ENCODE measurements at regions not wholly inside any gene's neighbourhood (a gene's known extent, or its start where the extent isn't known, plus 50 kb on each side); places are given as distances from the start of the nearest gene placed in this dataset.
"Not testable (repeated sequence)": the region's sequence is repeated elsewhere in the genome, so short reads cannot be mapped to it uniquely, and the experiment has no call there.

- TF ChIP-seq CTCF (IDR thresholded peaks at IDR 0.05; ENCODE audit: extremely low read depth, missing control alignments), result no peak
- no peak for DNase-seq (ENCODE audit: low spot score)
Measured at GRCh38 chr13:64083811-64084210, 2668.2 kb upstream of the PCDH20 start.

GRCh38 chr13:64083396-64083795 is 2667.7 kb upstream of the PCDH20 start:
- no peak for TF ChIP-seq CTCF (IDR thresholded peaks at IDR 0.05; ENCODE audit: extremely low read depth, missing control alignments)
- DNase-seq (ENCODE audit: low spot score), result no peak

- no peak for TF ChIP-seq CTCF (IDR thresholded peaks at IDR 0.05; ENCODE audit: extremely low read depth, missing control alignments)
- no peak for DNase-seq (ENCODE audit: low spot score)
Measured at GRCh38 chr13:64078480-64078936, 2662.9 kb upstream of the PCDH20 start.

GRCh38 chr13:64078025-64078424 is 2662.4 kb upstream of the PCDH20 start:
- DNase-seq (ENCODE audit: low spot score), result no peak
- TF ChIP-seq CTCF (IDR thresholded peaks at IDR 0.05; ENCODE audit: extremely low read depth, missing control alignments), result no peak

- not testable (repeated sequence) for DNase-seq (ENCODE audit: low spot score)
Measured at GRCh38 chr13:64077132-64077835, 2661.6 kb upstream of the PCDH20 start.

GRCh38 chr13:64075543-64076271 is 2660.1 kb upstream of the PCDH20 start:
- no peak for DNase-seq (ENCODE audit: low spot score)
- TF ChIP-seq CTCF (IDR thresholded peaks at IDR 0.05; ENCODE audit: extremely low read depth, missing control alignments), result no peak

GRCh38 chr13:64074971-64075474 is 2659.4 kb upstream of the PCDH20 start:
- no peak for TF ChIP-seq CTCF (IDR thresholded peaks at IDR 0.05; ENCODE audit: extremely low read depth, missing control alignments)
- DNase-seq (ENCODE audit: low spot score), result no peak
